Lung (tissue), 11 donors: ENCODE measurements at regions not wholly inside any gene's neighbourhood (a gene's known extent, or its start where the extent isn't known, plus 50 kb on each side); places are given as distances from the start of the nearest gene placed in this dataset.

Experiments used
- ATAC-seq: fragments of 200-7000 bp; cut with Tn5 transposase; one replicate; pipeline ENCODE4 v1.9.1; 2020; ENCODE audit warnings: moderate number of reproducible peaks; ENCODE audit not compliant: insufficient read depth, low FRiP score
- DNase-seq, 3 donors: peaks; one replicate each; pipeline ENCODE4 v3.0.0-alpha.2; 2013 to 2017
- H3K27ac ChIP-seq, 2 donors: one replicate each; pipeline ENCODE4 v1.5.1; 2013; ENCODE audit warnings: mild to moderate bottlenecking in 2 of 2, moderate library complexity in 2 of 2, control low read depth in 1 of 2, inconsistent platforms in 1 of 2, low read depth in 1 of 2, low read length in 1 of 2
- H3K27me3 ChIP-seq, 3 donors: one replicate each; pipeline ENCODE4 v1.5.1; 2013; ENCODE audit warnings: low read length in 2 of 3; ENCODE audit not compliant: control insufficient read depth in 3 of 3, insufficient read depth in 3 of 3
- H3K36me3 ChIP-seq, 4 donors: one replicate each; pipeline ENCODE4 v1.5.1; 2013; ENCODE audit warnings: low read length in 4 of 4, mild to moderate bottlenecking in 1 of 4, moderate library complexity in 1 of 4; ENCODE audit not compliant: control insufficient read depth in 4 of 4, insufficient read depth in 4 of 4
- H3K4me1 ChIP-seq, 5 donors: one replicate each; pipeline ENCODE4 v1.5.1; 2013; ENCODE audit warnings: low read length in 5 of 5, mild to moderate bottlenecking in 2 of 5, moderate library complexity in 1 of 5; ENCODE audit not compliant: control insufficient read depth in 5 of 5, insufficient read depth in 5 of 5
- H3K4me3 ChIP-seq: one replicate; pipeline ENCODE4 v1.5.1; 2013; ENCODE audit warnings: mild to moderate bottlenecking, control low read depth, moderate library complexity
- H3K9ac ChIP-seq, 2 donors: one replicate each; pipeline ENCODE4 v1.5.1; 2013; ENCODE audit warnings: low read length in 2 of 2, control low read depth in 1 of 2; ENCODE audit not compliant: insufficient read depth in 1 of 2
- H3K9me3 ChIP-seq, 4 donors: one replicate each; pipeline ENCODE4 v1.5.1; 2013; ENCODE audit warnings: low read length in 3 of 4, mild to moderate bottlenecking in 1 of 4, moderate library complexity in 1 of 4; ENCODE audit not compliant: control insufficient read depth in 4 of 4, insufficient read depth in 3 of 4
- WGBS, 2 donors: extraction: QIAGEN DNeasy Blood & Tissue Kit; methylation state at CpG; one replicate each; pipeline ENCODE4 v1.1.7; 2013; 5-methylcytosine and 5-hydroxymethylcytosine counted together
- TF ChIP-seq, protein P1 (sequence below): IDR thresholded peaks from 2 replicates; pipeline ENCODE4 v1.5.1; 2012; ENCODE audit warnings: mild to moderate bottlenecking; ENCODE audit errors: control extremely low read depth, extremely low read depth
- donor health status: control.
- donor health status: control.
- donor health status: Bipolar disorder and iron deficiency.
- donor health status: healthy.
- donor health status: DM: yes; HTN: yes; CAD: no.

- no peak for ATAC-seq
- H3K36me3 ChIP-seq: no peaks in the 10 kb centered on the region
- 69 to 70% methylated on average over 4 of the region's 4 CpGs for WGBS, 2 donors
- H3K9me3 ChIP-seq: peaks cover 0 to 10% (median 3%) of the 10 kb centered on the region in 4 donors
- no peak overlapping the region for H3K9ac ChIP-seq
- TF ChIP-seq, protein P1, sequence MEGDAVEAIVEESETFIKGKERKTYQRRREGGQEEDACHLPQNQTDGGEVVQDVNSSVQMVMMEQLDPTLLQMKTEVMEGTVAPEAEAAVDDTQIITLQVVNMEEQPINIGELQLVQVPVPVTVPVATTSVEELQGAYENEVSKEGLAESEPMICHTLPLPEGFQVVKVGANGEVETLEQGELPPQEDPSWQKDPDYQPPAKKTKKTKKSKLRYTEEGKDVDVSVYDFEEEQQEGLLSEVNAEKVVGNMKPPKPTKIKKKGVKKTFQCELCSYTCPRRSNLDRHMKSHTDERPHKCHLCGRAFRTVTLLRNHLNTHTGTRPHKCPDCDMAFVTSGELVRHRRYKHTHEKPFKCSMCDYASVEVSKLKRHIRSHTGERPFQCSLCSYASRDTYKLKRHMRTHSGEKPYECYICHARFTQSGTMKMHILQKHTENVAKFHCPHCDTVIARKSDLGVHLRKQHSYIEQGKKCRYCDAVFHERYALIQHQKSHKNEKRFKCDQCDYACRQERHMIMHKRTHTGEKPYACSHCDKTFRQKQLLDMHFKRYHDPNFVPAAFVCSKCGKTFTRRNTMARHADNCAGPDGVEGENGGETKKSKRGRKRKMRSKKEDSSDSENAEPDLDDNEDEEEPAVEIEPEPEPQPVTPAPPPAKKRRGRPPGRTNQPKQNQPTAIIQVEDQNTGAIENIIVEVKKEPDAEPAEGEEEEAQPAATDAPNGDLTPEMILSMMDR: no peak
- no peak overlapping the region for H3K27ac ChIP-seq
- no peak for DNase-seq
- no peaks in the 10 kb centered on the region for H3K27me3 ChIP-seq
- H3K4me3 ChIP-seq: no peak overlapping the region
- H3K4me1 ChIP-seq: no peaks in the 10 kb centered on the region
Observed at GRCh38 chr3:80668600-80669294, 900.9 kb upstream of the ROBO1 start.

DNA sequence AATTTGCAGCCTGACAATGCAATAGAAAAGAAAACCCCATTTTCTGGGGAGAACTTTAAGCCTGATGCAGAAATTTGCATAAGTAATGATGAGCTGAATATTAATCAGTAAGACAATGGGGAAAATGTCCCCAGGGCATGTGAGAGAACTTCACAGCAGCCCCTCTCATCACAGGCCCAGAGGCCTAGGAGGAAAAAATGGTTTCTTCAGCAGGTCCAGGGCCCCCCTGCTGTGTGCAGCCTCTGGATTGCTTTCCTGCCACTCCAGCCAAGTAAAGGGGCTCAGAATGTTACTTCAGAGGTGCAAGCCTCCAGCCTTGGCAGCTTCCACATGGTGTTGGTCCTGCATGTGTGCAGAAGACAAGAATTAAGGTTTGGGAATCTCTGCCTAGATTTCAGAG lies 900.3 kb upstream of the ROBO1 start:
- H3K27me3 ChIP-seq: no peaks in the 10 kb centered on the region
- H3K4me3 ChIP-seq: no peak overlapping the region
- DNase-seq (no peak), ATAC-seq (no peak)
- no peak overlapping the region for H3K27ac ChIP-seq
- TF ChIP-seq, protein P1: no peak
- no peaks in the 10 kb centered on the region for H3K4me1 ChIP-seq
- no peaks in the 10 kb centered on the region for H3K36me3 ChIP-seq
- H3K9me3 ChIP-seq: peaks cover 0 to 10% (median 3%) of the 10 kb centered on the region in 4 donors
- no peak overlapping the region for H3K9ac ChIP-seq

GRCh38 chr3:80663426-80663825 lies 895.6 kb upstream of the ROBO1 start:
- no peaks in the 10 kb centered on the region for H3K27me3 ChIP-seq
- H3K9me3 ChIP-seq: peaks cover 0 to 6% (median 1%) of the 10 kb centered on the region in 4 donors
- ATAC-seq (no peak), DNase-seq (no peak)
- no peaks in the 10 kb centered on the region for H3K36me3 ChIP-seq
- TF ChIP-seq, protein P1: no peak
- H3K4me3 ChIP-seq: no peak overlapping the region
- 48 to 56% methylated on average over 3 of the region's 3 CpGs for WGBS, 2 donors
- H3K4me1 ChIP-seq: no peaks in the 10 kb centered on the region
- H3K9ac ChIP-seq: no peak overlapping the region
- H3K27ac ChIP-seq: no peak overlapping the region

DNA sequence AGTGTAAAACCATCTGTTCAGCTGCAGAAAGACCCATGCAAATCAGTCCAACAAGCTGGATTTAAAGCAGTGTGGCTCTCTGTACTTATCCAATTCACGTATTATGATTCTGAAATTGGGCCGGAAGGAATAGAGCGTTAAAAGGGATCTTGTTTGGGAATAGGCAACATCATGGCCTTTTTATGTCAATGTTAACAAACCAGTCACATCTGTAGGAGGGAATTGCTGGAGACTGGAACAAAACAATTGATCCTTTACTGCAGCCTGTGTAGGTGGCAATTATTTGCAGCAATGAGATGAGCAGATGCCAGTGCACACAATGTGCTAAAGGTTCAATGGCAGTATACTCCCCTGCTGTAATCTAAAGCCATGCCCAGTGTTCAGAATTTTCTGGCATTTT lies 887.4 kb upstream of the ROBO1 start:
- ATAC-seq (no peak), DNase-seq (no peak)
- no peak overlapping the region for H3K4me3 ChIP-seq
- no peak overlapping the region for H3K9ac ChIP-seq
- no peaks in the 10 kb centered on the region for H3K36me3 ChIP-seq
- peaks cover 0 to 8% (median 0%) of the 10 kb centered on the region in 4 donors for H3K9me3 ChIP-seq
- no peaks in the 10 kb centered on the region for H3K27me3 ChIP-seq
- no peak overlapping the region for H3K27ac ChIP-seq
- no peaks in the 10 kb centered on the region for H3K4me1 ChIP-seq
- TF ChIP-seq, protein P1: no peak
- WGBS, 2 donors: 91 to 96% methylated on average over 3 of the region's 3 CpGs
